Neural cell (in vitro differentiated cells): ENCODE measurements at regions not wholly inside any gene's neighbourhood (a gene's known extent, or its start where the extent isn't known, plus 50 kb on each side); places are given as distances from the start of the nearest gene placed in this dataset.

Experiments used
- H2AFZ ChIP-seq: fragments of 200-600, 300-800 bp; sonication (generic), shearing (Covaris generic); 2 replicates; pipeline ENCODE4 v1.6.0; 2014; ENCODE audit warnings: low read depth, mild to moderate bottlenecking, antibody characterized with exemption, low read length, moderate library complexity
- H3F3A ChIP-seq: fragments of 200-600 bp; shearing (Covaris generic); 2 replicates; pipeline ENCODE4 v1.6.1; 2016; ENCODE audit warnings: mild to moderate bottlenecking, moderate library complexity, mixed read lengths, antibody characterized with exemption, low read length; ENCODE audit not compliant: insufficient read depth, poor library complexity, severe bottlenecking
- H3K27ac ChIP-seq: fragments of 200-600, 300-800 bp; sonication (generic), shearing (Covaris generic); 2 replicates; pipeline ENCODE4 v1.5.1; 2014; ENCODE audit warnings: mild to moderate bottlenecking, low read length, moderate library complexity
- H3K27me3 ChIP-seq: fragments of 300-800, 200-600 bp; sonication (generic), shearing (Covaris generic); 2 replicates; pipeline ENCODE4 v1.6.0; 2014; ENCODE audit warnings: mild to moderate bottlenecking, low read depth, low read length, moderate library complexity; ENCODE audit not compliant: insufficient read depth
- H3K36me3 ChIP-seq: fragments of 300-800, 200-600 bp; sonication (generic), shearing (Covaris generic); 2 replicates; pipeline ENCODE4 v1.5.1; 2014; ENCODE audit warnings: mild to moderate bottlenecking, antibody characterized with exemption, low read length, moderate library complexity; ENCODE audit not compliant: insufficient read depth
- H3K4me2 ChIP-seq: fragments of 300-800, 200-600 bp; sonication (generic), shearing (Covaris generic); 2 replicates; pipeline ENCODE4 v1.6.0; 2014; ENCODE audit warnings: mild to moderate bottlenecking, low read length
- H3K4me3 ChIP-seq: fragments of 300-800, 200-600 bp; sonication (generic), shearing (Covaris generic); 2 replicates; pipeline ENCODE4 v1.5.1; 2014; ENCODE audit warnings: mild to moderate bottlenecking, low read length, moderate library complexity
- H3K79me2 ChIP-seq: fragments of 200-600 bp; shearing (Covaris generic); replicated peaks from 2 replicates; pipeline ENCODE4 v1.6.0; 2014; ENCODE audit warnings: mild to moderate bottlenecking, low read length, moderate library complexity; ENCODE audit not compliant: insufficient read depth
- H3K9ac ChIP-seq: fragments of 300-800, 200-600 bp; sonication (generic), shearing (Covaris generic); 2 replicates; pipeline ENCODE4 v1.6.1; 2016; ENCODE audit warnings: mild to moderate bottlenecking, low read length, mixed read lengths
- H3K9me2 ChIP-seq: fragments of 200-600 bp; shearing (Covaris generic); 2 replicates; pipeline ENCODE4 v1.6.1; 2016; ENCODE audit warnings: mild to moderate bottlenecking, low read length, mixed read lengths; ENCODE audit not compliant: insufficient read depth
- H3K9me3 ChIP-seq: fragments of 200-600, 300-800 bp; sonication (generic), shearing (Covaris generic); 2 replicates; pipeline ENCODE4 v1.6.1; 2016; ENCODE audit warnings: mild to moderate bottlenecking, mixed run types, low read length, moderate library complexity, mixed read lengths
- H4K20me1 ChIP-seq: fragments of 200-600 bp; shearing (Covaris generic); 2 replicates; pipeline ENCODE4 v1.6.1; 2016; ENCODE audit warnings: mild to moderate bottlenecking, mixed run types; ENCODE audit not compliant: insufficient read depth
- EP300 ChIP-seq: fragments of 450-650 bp; conservative IDR thresholded peaks from 2 replicates; pipeline ENCODE4 v1.6.1; 2014; ENCODE audit warnings: antibody characterized with exemption, mild to moderate bottlenecking, moderate library complexity; ENCODE audit not compliant: poor library complexity, severe bottlenecking
- EZH2 ChIP-seq: fragments of 200-600, 300-800 bp; shearing (Covaris generic), sonication (generic); IDR thresholded peaks from 2 replicates; pipeline ENCODE4 v1.6.1; 2014; ENCODE audit warnings: antibody characterized with exemption, low read length, borderline replicate concordance, mild to moderate bottlenecking; ENCODE audit not compliant: insufficient read depth, poor library complexity, severe bottlenecking
- MXI1 ChIP-seq: fragments of 450-650 bp; conservative IDR thresholded peaks from 2 replicates; pipeline ENCODE4 v1.6.1; 2014; ENCODE audit warnings: antibody characterized with exemption, mild to moderate bottlenecking; ENCODE audit not compliant: poor library complexity, severe bottlenecking
- POLR2AphosphoS5 ChIP-seq: IDR thresholded peaks from 2 replicates; pipeline ENCODE4 v1.6.1; 2012
- RAD21 ChIP-seq: fragments of 450-650 bp; conservative IDR thresholded peaks from 2 replicates; pipeline ENCODE4 v1.6.1; 2014; ENCODE audit warnings: antibody characterized with exemption, mild to moderate bottlenecking, moderate library complexity
- SMC3 ChIP-seq: fragments of 450-650 bp; conservative IDR thresholded peaks from 2 replicates; pipeline ENCODE4 v1.6.1; 2014; ENCODE audit warnings: antibody characterized with exemption, mild to moderate bottlenecking, moderate library complexity; ENCODE audit not compliant: poor library complexity
- TAF1 ChIP-seq: IDR thresholded peaks from 2 replicates; pipeline ENCODE4 v1.6.1; 2012; ENCODE audit warnings: low read depth
- TF ChIP-seq, protein P1 (sequence below): IDR thresholded peaks from 2 replicates; pipeline ENCODE4 v1.6.1; 2012; ENCODE audit warnings: borderline replicate concordance
- TF ChIP-seq, protein P2 (sequence below): fragments of 450-650 bp; IDR thresholded peaks from 2 replicates; pipeline ENCODE4 v1.5.1; 2014; ENCODE audit warnings: antibody characterized with exemption, mild to moderate bottlenecking, moderate library complexity; ENCODE audit not compliant: poor library complexity, severe bottlenecking

DNA sequence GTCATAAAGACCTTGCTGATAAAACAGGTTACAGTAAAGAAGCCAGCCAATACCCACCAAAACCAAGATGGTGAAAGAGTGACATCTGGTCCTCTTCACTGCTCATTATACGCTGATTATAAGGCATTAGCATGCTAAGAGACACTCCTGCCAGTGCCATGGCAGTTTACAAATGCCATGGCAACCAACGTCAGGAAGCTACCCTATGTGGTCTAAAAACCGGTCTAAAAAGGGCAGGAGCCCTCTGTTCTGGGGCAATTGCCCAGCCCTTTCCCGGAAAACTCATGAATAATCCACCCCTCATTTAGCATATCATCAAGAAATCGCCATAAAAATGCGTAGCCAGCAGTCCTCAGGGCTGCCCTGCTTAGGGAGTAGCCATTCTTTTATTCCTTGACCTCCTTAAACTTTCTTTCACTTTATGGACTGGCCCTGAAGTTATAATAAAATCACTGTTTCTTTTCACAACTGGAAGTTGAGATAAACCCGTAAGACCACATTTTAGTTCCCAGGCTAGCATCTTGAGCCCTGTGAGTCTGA lies 260.5 kb upstream of the FAT1 start:
- Histone ChIP-seq H3F3A (no peaks in the 10 kb centered on the region), H4K20me1 (no peaks in the 10 kb centered on the region), H3K9ac (no peak overlapping the region), H3K4me2 (no peak overlapping the region), H2AFZ (no peak overlapping the region), H3K9me3 (no peaks in the 10 kb centered on the region), H3K27ac (no peak overlapping the region), H3K4me3 (no peak overlapping the region), H3K36me3 (no peaks in the 10 kb centered on the region), H3K79me2 (no peaks in the 10 kb centered on the region), H3K27me3 (no peaks in the 10 kb centered on the region), H3K9me2 (no peaks in the 10 kb centered on the region)
- TF ChIP-seq, protein P1, sequence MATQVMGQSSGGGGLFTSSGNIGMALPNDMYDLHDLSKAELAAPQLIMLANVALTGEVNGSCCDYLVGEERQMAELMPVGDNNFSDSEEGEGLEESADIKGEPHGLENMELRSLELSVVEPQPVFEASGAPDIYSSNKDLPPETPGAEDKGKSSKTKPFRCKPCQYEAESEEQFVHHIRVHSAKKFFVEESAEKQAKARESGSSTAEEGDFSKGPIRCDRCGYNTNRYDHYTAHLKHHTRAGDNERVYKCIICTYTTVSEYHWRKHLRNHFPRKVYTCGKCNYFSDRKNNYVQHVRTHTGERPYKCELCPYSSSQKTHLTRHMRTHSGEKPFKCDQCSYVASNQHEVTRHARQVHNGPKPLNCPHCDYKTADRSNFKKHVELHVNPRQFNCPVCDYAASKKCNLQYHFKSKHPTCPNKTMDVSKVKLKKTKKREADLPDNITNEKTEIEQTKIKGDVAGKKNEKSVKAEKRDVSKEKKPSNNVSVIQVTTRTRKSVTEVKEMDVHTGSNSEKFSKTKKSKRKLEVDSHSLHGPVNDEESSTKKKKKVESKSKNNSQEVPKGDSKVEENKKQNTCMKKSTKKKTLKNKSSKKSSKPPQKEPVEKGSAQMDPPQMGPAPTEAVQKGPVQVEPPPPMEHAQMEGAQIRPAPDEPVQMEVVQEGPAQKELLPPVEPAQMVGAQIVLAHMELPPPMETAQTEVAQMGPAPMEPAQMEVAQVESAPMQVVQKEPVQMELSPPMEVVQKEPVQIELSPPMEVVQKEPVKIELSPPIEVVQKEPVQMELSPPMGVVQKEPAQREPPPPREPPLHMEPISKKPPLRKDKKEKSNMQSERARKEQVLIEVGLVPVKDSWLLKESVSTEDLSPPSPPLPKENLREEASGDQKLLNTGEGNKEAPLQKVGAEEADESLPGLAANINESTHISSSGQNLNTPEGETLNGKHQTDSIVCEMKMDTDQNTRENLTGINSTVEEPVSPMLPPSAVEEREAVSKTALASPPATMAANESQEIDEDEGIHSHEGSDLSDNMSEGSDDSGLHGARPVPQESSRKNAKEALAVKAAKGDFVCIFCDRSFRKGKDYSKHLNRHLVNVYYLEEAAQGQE: no peak
- TF ChIP-seq RAD21 (no peak), SMC3 (no peak), MXI1 (no peak), EZH2 (no peak), EP300 (no peak)
- TF ChIP-seq, protein P2, sequence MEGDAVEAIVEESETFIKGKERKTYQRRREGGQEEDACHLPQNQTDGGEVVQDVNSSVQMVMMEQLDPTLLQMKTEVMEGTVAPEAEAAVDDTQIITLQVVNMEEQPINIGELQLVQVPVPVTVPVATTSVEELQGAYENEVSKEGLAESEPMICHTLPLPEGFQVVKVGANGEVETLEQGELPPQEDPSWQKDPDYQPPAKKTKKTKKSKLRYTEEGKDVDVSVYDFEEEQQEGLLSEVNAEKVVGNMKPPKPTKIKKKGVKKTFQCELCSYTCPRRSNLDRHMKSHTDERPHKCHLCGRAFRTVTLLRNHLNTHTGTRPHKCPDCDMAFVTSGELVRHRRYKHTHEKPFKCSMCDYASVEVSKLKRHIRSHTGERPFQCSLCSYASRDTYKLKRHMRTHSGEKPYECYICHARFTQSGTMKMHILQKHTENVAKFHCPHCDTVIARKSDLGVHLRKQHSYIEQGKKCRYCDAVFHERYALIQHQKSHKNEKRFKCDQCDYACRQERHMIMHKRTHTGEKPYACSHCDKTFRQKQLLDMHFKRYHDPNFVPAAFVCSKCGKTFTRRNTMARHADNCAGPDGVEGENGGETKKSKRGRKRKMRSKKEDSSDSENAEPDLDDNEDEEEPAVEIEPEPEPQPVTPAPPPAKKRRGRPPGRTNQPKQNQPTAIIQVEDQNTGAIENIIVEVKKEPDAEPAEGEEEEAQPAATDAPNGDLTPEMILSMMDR: no peak

DNA sequence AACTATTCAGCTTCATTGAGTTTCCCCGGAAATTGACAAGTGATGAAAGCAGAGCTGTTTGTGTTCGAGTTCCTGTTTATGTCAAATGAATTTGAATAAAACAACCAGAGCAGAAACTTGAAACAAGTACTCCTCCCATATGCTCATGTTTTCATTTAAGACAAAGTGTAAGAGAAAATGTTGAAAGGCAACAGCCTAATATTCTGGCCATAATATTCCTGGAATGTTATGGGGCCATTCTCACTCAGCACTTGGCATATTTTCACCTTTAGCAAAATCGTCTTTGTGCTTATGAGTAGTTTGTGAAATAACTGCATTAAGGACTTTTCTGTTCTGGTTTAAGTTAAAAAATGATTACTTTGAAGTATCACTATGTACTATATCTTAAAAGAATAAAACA lies 276.0 kb upstream of the FAT1 start:
- no peak overlapping the region for H3K27ac ChIP-seq
- H3F3A ChIP-seq: no peaks in the 10 kb centered on the region
- H3K9ac ChIP-seq: no peak overlapping the region
- no peaks in the 10 kb centered on the region for H3K9me3 ChIP-seq
- no peak overlapping the region for H2AFZ ChIP-seq
- no peaks in the 10 kb centered on the region for H4K20me1 ChIP-seq
- TF ChIP-seq MXI1 (no peak), TAF1 (no peak), EP300 (no peak), POLR2AphosphoS5 (no peak), EZH2 (no peak), SMC3 (no peak), RAD21 (no peak)
- TF ChIP-seq, protein P1: no peak
- TF ChIP-seq, protein P2: no peak
- no peaks in the 10 kb centered on the region for H3K27me3 ChIP-seq
- no peaks in the 10 kb centered on the region for H3K36me3 ChIP-seq
- no peak overlapping the region for H3K4me3 ChIP-seq
- no peak overlapping the region for H3K4me2 ChIP-seq
- H3K79me2 ChIP-seq: no peaks in the 10 kb centered on the region
- H3K9me2 ChIP-seq: no peaks in the 10 kb centered on the region
